ENCODE measurements at regions not wholly inside any gene's neighbourhood (a gene's known extent, or its start where the extent isn't known, plus 50 kb on each side); places are given as distances from the start of the nearest gene placed in this dataset.

GRCh38 chr2:34734042-34734441 lies 1134.9 kb upstream of the FAM98A start:
- TF ChIP-seq, protein P1, sequence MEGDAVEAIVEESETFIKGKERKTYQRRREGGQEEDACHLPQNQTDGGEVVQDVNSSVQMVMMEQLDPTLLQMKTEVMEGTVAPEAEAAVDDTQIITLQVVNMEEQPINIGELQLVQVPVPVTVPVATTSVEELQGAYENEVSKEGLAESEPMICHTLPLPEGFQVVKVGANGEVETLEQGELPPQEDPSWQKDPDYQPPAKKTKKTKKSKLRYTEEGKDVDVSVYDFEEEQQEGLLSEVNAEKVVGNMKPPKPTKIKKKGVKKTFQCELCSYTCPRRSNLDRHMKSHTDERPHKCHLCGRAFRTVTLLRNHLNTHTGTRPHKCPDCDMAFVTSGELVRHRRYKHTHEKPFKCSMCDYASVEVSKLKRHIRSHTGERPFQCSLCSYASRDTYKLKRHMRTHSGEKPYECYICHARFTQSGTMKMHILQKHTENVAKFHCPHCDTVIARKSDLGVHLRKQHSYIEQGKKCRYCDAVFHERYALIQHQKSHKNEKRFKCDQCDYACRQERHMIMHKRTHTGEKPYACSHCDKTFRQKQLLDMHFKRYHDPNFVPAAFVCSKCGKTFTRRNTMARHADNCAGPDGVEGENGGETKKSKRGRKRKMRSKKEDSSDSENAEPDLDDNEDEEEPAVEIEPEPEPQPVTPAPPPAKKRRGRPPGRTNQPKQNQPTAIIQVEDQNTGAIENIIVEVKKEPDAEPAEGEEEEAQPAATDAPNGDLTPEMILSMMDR (tag by site-specific recombination; IDR thresholded peaks at IDR 0.05), result no peak
- TF ChIP-seq ZBTB11 (tag by site-specific recombination; conservative IDR thresholded peaks at IDR 0.05; ENCODE audit: low read depth), result no peak
- TF ChIP-seq, protein P2, sequence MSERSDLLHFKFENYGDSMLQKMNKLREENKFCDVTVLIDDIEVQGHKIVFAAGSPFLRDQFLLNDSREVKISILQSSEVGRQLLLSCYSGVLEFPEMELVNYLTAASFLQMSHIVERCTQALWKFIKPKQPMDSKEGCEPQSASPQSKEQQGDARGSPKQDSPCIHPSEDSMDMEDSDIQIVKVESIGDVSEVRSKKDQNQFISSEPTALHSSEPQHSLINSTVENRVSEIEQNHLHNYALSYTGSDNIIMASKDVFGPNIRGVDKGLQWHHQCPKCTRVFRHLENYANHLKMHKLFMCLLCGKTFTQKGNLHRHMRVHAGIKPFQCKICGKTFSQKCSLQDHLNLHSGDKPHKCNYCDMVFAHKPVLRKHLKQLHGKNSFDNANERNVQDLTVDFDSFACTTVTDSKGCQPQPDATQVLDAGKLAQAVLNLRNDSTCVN (tag by site-specific recombination; optimal IDR thresholded peaks at IDR 0.05), result no peak

All from HEK293 (cell line).